H1 (cell line): ENCODE measurements at regions not wholly inside any gene's neighbourhood (a gene's known extent, or its start where the extent isn't known, plus 50 kb on each side); places are given as distances from the start of the nearest gene placed in this dataset.

Experiments
- CTCF ChIA-PET: fragments of 300-600 bp; sonication (Branson Sonifier 250); formaldehyde crosslinking; loops from one replicate; lab custom pipeline; 2021; ENCODE audit not compliant: partially characterized antibody; lab: Charles Lee
- POLR2A ChIA-PET: fragments of 300-600 bp; sonication (Branson Sonifier 250); formaldehyde crosslinking; loops from one replicate; lab custom pipeline; 2021; ENCODE audit warnings: inconsistent platforms; ENCODE audit not compliant: partially characterized antibody; lab: Charles Lee
- DNase-seq, 2 experiments: peaks; one replicate each; pipeline versions ENCODE4 v3.0.0 to v3.0.0-alpha.2; 2010 to 2022; ENCODE audit warnings: low spot score in 2 of 2, low read depth in 1 of 2, mixed read lengths in 1 of 2
- FAIRE-seq: peaks from 2 replicates; lab custom pipeline; 2011; peaks lifted over from hg19 to GRCh38; lab: Jason Lieb, UNC
- H2AFZ ChIP-seq: 2 replicates; pipeline ENCODE4 v1.8.1; 2012; ENCODE audit warnings: low read length, inconsistent platforms
- H2AK5ac ChIP-seq: 2 replicates; pipeline ENCODE4 v1.6.1; 2013; ENCODE audit warnings: low read depth, low read length
- H2BK120ac ChIP-seq: replicated peaks from 2 replicates; pipeline ENCODE3; 2013; ENCODE audit warnings: low read depth, low read length, inconsistent platforms
- H2BK12ac ChIP-seq: 2 replicates; pipeline ENCODE4 v1.6.1; 2013; ENCODE audit warnings: low read depth, low read length
- H2BK15ac ChIP-seq: 2 replicates; pipeline ENCODE4 v1.6.1; 2013; ENCODE audit warnings: low read length
- H2BK20ac ChIP-seq: 2 replicates; pipeline ENCODE4 v1.6.1; 2013; ENCODE audit warnings: low read length
- H2BK5ac ChIP-seq: 2 replicates; pipeline ENCODE4 v1.6.1; 2013; ENCODE audit warnings: low read depth, low read length
- H3K14ac ChIP-seq: 2 replicates; pipeline ENCODE4 v1.6.1; 2013; ENCODE audit warnings: inconsistent platforms; ENCODE audit not compliant: insufficient read length
- H3K18ac ChIP-seq: 2 replicates; pipeline ENCODE4 v1.6.1; 2013; ENCODE audit warnings: low read length; ENCODE audit errors: extremely low read depth
- H3K23ac ChIP-seq: 2 replicates; pipeline ENCODE4 v1.6.1; 2013; ENCODE audit warnings: inconsistent platforms; ENCODE audit not compliant: insufficient read length
- H3K23me2 ChIP-seq: 2 replicates; pipeline ENCODE4 v1.6.1; 2013; ENCODE audit warnings: low read depth, low read length
- H3K27ac ChIP-seq: 2 replicates; pipeline ENCODE4 v1.6.1; 2011; ENCODE audit warnings: low read depth, low read length, inconsistent platforms
- H3K27me3 ChIP-seq, 4 experiments: replicated peaks in 1 of 4; 1 replicate in 1 of 4; 2 replicates in 3 of 4; pipeline versions ENCODE4 v1.6.1 to v1.8.1; 2011 to 2013; ENCODE audit warnings: low read length in 3 of 4, mild to moderate bottlenecking in 3 of 4, inconsistent platforms in 2 of 4, mixed read lengths in 2 of 4, moderate library complexity in 1 of 4; ENCODE audit not compliant: control insufficient read depth in 3 of 4, insufficient read depth in 3 of 4; ENCODE audit errors: extremely low read depth in 1 of 4
- H3K36me3 ChIP-seq, 4 experiments: 2 replicates each; pipeline versions ENCODE4 v1.6.1 to v1.8.1; 2011 to 2013; ENCODE audit warnings: mild to moderate bottlenecking in 4 of 4, low read length in 3 of 4, moderate library complexity in 2 of 4, control low read depth in 1 of 4, inconsistent platforms in 1 of 4; ENCODE audit not compliant: insufficient read depth in 4 of 4, control insufficient read depth in 2 of 4
- H3K4ac ChIP-seq: replicated peaks from 2 replicates; pipeline ENCODE3; 2013; ENCODE audit warnings: low read length, low read depth, mixed read lengths, inconsistent platforms; ENCODE audit not compliant: insufficient read length
- H3K4me1 ChIP-seq, 4 experiments: replicated peaks in 1 of 4; 1 replicate in 1 of 4; 2 replicates in 3 of 4; pipeline versions ENCODE4 v1.6.1 to v1.8.1; 2011 to 2013; ENCODE audit warnings: low read length in 3 of 4, inconsistent platforms in 2 of 4, mixed read lengths in 1 of 4; ENCODE audit not compliant: insufficient read depth in 4 of 4, control insufficient read depth in 3 of 4
- H3K4me2 ChIP-seq, 2 experiments: 2 replicates each; pipeline versions ENCODE4 v1.6.1 to v1.8.1; 2011 to 2013; ENCODE audit warnings: low read depth in 2 of 2, low read length in 2 of 2, control low read depth in 1 of 2, inconsistent platforms in 1 of 2, mild to moderate bottlenecking in 1 of 2; ENCODE audit not compliant: insufficient read depth in 1 of 2
- H3K4me3 ChIP-seq, 4 experiments: fragments of 200-600, 300-600 bp in 1 of 4; sonication (generic), shearing (Covaris generic), sonication (Bioruptor Twin) in 1 of 4; 2 replicates each; pipeline versions ENCODE4 v1.5.1 to v1.8.1; 2011 to 2016; ENCODE audit warnings: low read length in 4 of 4, low read depth in 3 of 4, control low read depth in 2 of 4, inconsistent platforms in 2 of 4, mild to moderate bottlenecking in 2 of 4, mixed read lengths in 1 of 4, moderate library complexity in 1 of 4; ENCODE audit not compliant: insufficient read depth in 2 of 4; ENCODE audit errors: extremely low read depth in 1 of 4
- H3K56ac ChIP-seq: replicated peaks from 2 replicates; pipeline ENCODE3; 2013; ENCODE audit warnings: low read depth, mild to moderate bottlenecking, mixed read lengths, low read length, inconsistent platforms; ENCODE audit not compliant: insufficient read length
- H3K79me1 ChIP-seq: 2 replicates; pipeline ENCODE4 v1.6.1; 2013; ENCODE audit warnings: low read depth, low read length, control low read depth
- H3K79me2 ChIP-seq, 2 experiments: 2 replicates each; pipeline versions ENCODE4 v1.6.1 to v1.8.1; 2012 to 2013; ENCODE audit warnings: low read length in 2 of 2, mild to moderate bottlenecking in 2 of 2, inconsistent platforms in 1 of 2; ENCODE audit not compliant: insufficient read depth in 2 of 2, control insufficient read depth in 1 of 2
- H3K9ac ChIP-seq, 4 experiments: replicated peaks in 1 of 4; 1 replicate in 1 of 4; 2 replicates in 3 of 4; pipeline versions ENCODE4 v1.6.1 to v1.8.1; 2011 to 2013; ENCODE audit warnings: low read depth in 3 of 4, low read length in 3 of 4, control low read depth in 2 of 4, mild to moderate bottlenecking in 2 of 4, moderate library complexity in 2 of 4, inconsistent platforms in 1 of 4; ENCODE audit errors: extremely low read depth in 1 of 4
- H3K9me3 ChIP-seq, 2 experiments: 2 replicates each; pipeline versions ENCODE4 v1.6.1 to v1.8.1; 2012 to 2013; ENCODE audit warnings: mild to moderate bottlenecking in 2 of 2, moderate library complexity in 2 of 2, control low read depth in 1 of 2, inconsistent platforms in 1 of 2, low read depth in 1 of 2, low read length in 1 of 2, mixed read lengths in 1 of 2; ENCODE audit not compliant: insufficient read depth in 2 of 2
- H4K20me1 ChIP-seq, 2 experiments: replicated peaks in 1 of 2; 2 replicates each; pipeline versions ENCODE3 to v1.8.1; 2011 to 2013; ENCODE audit warnings: inconsistent platforms in 2 of 2, low read length in 2 of 2, mild to moderate bottlenecking in 1 of 2; ENCODE audit not compliant: insufficient read depth in 2 of 2, control insufficient read depth in 1 of 2
- H4K5ac ChIP-seq: 2 replicates; pipeline ENCODE4 v1.6.1; 2013; ENCODE audit warnings: low read length, low read depth, mixed read lengths, inconsistent platforms; ENCODE audit not compliant: insufficient read length
- H4K8ac ChIP-seq: 2 replicates; pipeline ENCODE4 v1.8.0; 2013; ENCODE audit warnings: mild to moderate bottlenecking, moderate library complexity, low read length, inconsistent platforms; ENCODE audit not compliant: insufficient read depth; ENCODE audit errors: extremely low read depth
- H4K91ac ChIP-seq: replicated peaks from 2 replicates; pipeline ENCODE3; 2013; ENCODE audit warnings: low read length, mixed read lengths, inconsistent platforms; ENCODE audit not compliant: insufficient read length
- POLR2AphosphoS5 ChIP-seq: IDR thresholded peaks from 2 replicates; pipeline ENCODE4 v1.6.1; 2011; ENCODE audit warnings: low read depth, low read length
- SUZ12 ChIP-seq: fragments of 200-600 bp; sonication (generic); IDR thresholded peaks from 2 replicates; pipeline ENCODE4 v1.6.1; 2012; ENCODE audit warnings: mild to moderate bottlenecking, inconsistent platforms, low read length, moderate library complexity, mixed read lengths
- WGBS, 2 experiments: shearing (Covaris generic) in 1 of 2; methylation state at CpG; one replicate each; pipeline versions ENCODE4 v1.1.6 to v1.1.7; 2013 to 2015; ENCODE audit warnings: low lambda C conversion rate in 2 of 2, mixed read lengths in 2 of 2, inconsistent platforms in 1 of 2, low coverage in 1 of 2, missing lambda C conversion rate in 1 of 2; ENCODE audit not compliant: insufficient replicate concordance in 2 of 2, insufficient coverage in 1 of 2, insufficient read length in 1 of 2; ENCODE audit errors: extremely low coverage in 1 of 2, missing lambda C conversion rate in 1 of 2; 5-methylcytosine and 5-hydroxymethylcytosine counted together

DNA sequence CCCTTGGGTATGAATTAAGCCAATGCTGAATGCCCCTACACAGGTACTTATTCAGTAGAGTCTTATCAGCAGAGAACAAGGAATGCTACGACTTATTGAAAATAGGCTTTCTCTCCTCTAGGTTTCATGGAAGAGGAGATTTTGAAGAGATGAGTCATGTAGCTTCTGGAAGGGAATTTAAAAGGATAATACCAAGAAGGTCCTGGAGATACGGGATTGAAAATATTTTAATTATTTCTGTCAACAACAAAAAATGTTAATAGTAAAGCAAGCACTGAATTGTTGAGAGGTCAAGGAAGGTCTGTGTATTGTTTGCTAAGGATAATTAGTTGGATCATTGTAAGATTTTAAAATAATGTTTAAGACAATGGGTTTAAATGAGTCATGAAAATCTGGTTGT is 293.0 kb upstream of the SPHKAP start:
- H2BK12ac ChIP-seq: no peak overlapping the region
- H3K4me1 ChIP-seq: no peaks in the 10 kb centered on the region
- no peak overlapping the region for H3K14ac ChIP-seq
- H4K20me1 ChIP-seq: no peaks in the 10 kb centered on the region
- no peaks in the 10 kb centered on the region for H3K79me2 ChIP-seq
- H2AFZ ChIP-seq: no peak overlapping the region
- FAIRE-seq (no peak), DNase-seq (no peak)
- no peaks in the 10 kb centered on the region for H3K79me1 ChIP-seq
- H3K4ac ChIP-seq: no peak overlapping the region
- no peaks in the 10 kb centered on the region for H3K9me3 ChIP-seq
- no peak overlapping the region for H4K91ac ChIP-seq
- ChIA-PET CTCF (no interaction called here), POLR2A (no interaction called here)
- no peak overlapping the region for H3K27ac ChIP-seq
- no peak overlapping the region for H2BK20ac ChIP-seq
- no peaks in the 10 kb centered on the region for H3K36me3 ChIP-seq
- H3K4me2 ChIP-seq: no peak overlapping the region
- no peak overlapping the region for H2BK5ac ChIP-seq
- TF ChIP-seq POLR2AphosphoS5: no peak
- no peak for TF ChIP-seq SUZ12
- H2AK5ac ChIP-seq: no peak overlapping the region
- peaks cover 4% of the 10 kb centered on the region; the same call in 1 of the 2 replicates for H3K23me2 ChIP-seq
- no peak overlapping the region for H3K23ac ChIP-seq
- no peak overlapping the region for H3K56ac ChIP-seq
- no peak overlapping the region for H3K18ac ChIP-seq
- no peak overlapping the region for H3K4me3 ChIP-seq
- H3K27me3 ChIP-seq: no peaks in the 10 kb centered on the region
- no peak overlapping the region for H4K8ac ChIP-seq
- no peak overlapping the region for H2BK120ac ChIP-seq
- no peak overlapping the region for H3K9ac ChIP-seq
- no peak overlapping the region for H2BK15ac ChIP-seq
- WGBS, 2 experiments: 50% methylated on average over 2 of the region's 2 CpGs; no CpG with 5 or more reads in 1 of the 2 experiments
- no peak overlapping the region for H4K5ac ChIP-seq
